HepG2 (cell line): ENCODE measurements at regions not wholly inside any gene's neighbourhood (a gene's known extent, or its start where the extent isn't known, plus 50 kb on each side); places are given as distances from the start of the nearest gene placed in this dataset.

Source experiments
- ATAC-seq: fragments of 200-7000 bp; cut with Tn5 transposase; 3 replicates; pipeline ENCODE4 v1.9.1; 2020; ENCODE audit warnings: mild to moderate bottlenecking, moderate library complexity
- BruUV-seq: library from RNA; stranded (reverse); fragments of 400-500 nt; replicated peaks from 2 replicates; lab custom pipeline; 2021; lab: Mats Ljungman, UMichigan
- CTCF ChIA-PET: fragments of 300-600 bp; formaldehyde crosslinking; extraction: SDS; loops from one replicate; lab custom pipeline; 2021; ENCODE audit warnings: low total read pairs, inconsistent platforms, low intra/inter-chr PET ratio; lab: Yijun Ruan, JAX
- POLR2A ChIA-PET: fragments of 350-600 bp; sonication (Branson Sonifier 250); formaldehyde crosslinking; loops from one replicate; lab custom pipeline; 2020; ENCODE audit warnings: antibody characterized with exemption, inconsistent platforms; lab: Yijun Ruan, JAX
- DNase-seq: peaks from one replicate; pipeline ENCODE4 v3.0.0-alpha.2; 2015; ENCODE audit warnings: low spot score
- FAIRE-seq: peaks from 3 replicates; lab custom pipeline; 2011; peaks lifted over from hg19 to GRCh38; lab: Jason Lieb, UNC
- H2AFZ ChIP-seq: one replicate; pipeline ENCODE4 v1.6.1; 2011; ENCODE audit warnings: low read length, inconsistent platforms
- H3K27ac ChIP-seq: fragments of 300-600 bp; 3 replicates; pipeline ENCODE4 v1.8.0; 2011; ENCODE audit warnings: mixed run types, mild to moderate bottlenecking, mixed read lengths, low read length, inconsistent platforms; ENCODE audit not compliant: insufficient read depth; ENCODE audit errors: extremely low read length
- H3K27me3 ChIP-seq, 2 experiments: fragments of 200-600 bp in 1 of 2; 2 replicates in 1 of 2; 3 replicates in 1 of 2; pipeline versions ENCODE4 v1.6.0 to v1.8.0; 2011; ENCODE audit warnings: low read length in 2 of 2, mild to moderate bottlenecking in 2 of 2, moderate library complexity in 2 of 2, inconsistent platforms in 1 of 2; ENCODE audit not compliant: insufficient read depth in 2 of 2, control insufficient read depth in 1 of 2
- H3K36me3 ChIP-seq, 2 experiments: fragments of 200-600 bp in 1 of 2; replicated peaks in 1 of 2; 2 replicates in 1 of 2; 3 replicates in 1 of 2; pipeline versions ENCODE4 v1.5.1 to v1.8.0; 2011; ENCODE audit warnings: low read length in 2 of 2, inconsistent platforms in 1 of 2; ENCODE audit not compliant: insufficient read depth in 2 of 2, control insufficient read depth in 1 of 2
- H3K4me1 ChIP-seq: 2 replicates; pipeline ENCODE4 v1.5.1; 2012; ENCODE audit warnings: low read length, inconsistent platforms; ENCODE audit not compliant: insufficient read depth
- H3K4me2 ChIP-seq: 2 replicates; pipeline ENCODE4 v1.6.0; 2011; ENCODE audit warnings: low read depth, low read length, inconsistent platforms
- H3K4me3 ChIP-seq, 3 experiments: fragments of 200-600 bp in 1 of 3; sonication (generic), shearing (Covaris generic) in 1 of 3; replicated peaks in 1 of 3; 2 replicates each; pipeline ENCODE4 v1.5.1; 2011 to 2016; ENCODE audit warnings: low read length in 3 of 3, inconsistent platforms in 2 of 3, low read depth in 2 of 3, mild to moderate bottlenecking in 2 of 3, control low read depth in 1 of 3, mixed read lengths in 1 of 3; ENCODE audit not compliant: insufficient read depth in 1 of 3
- H3K79me2 ChIP-seq: one replicate; pipeline ENCODE4 v1.6.1; 2011; ENCODE audit warnings: low read length, inconsistent platforms; ENCODE audit not compliant: insufficient read depth
- H3K9ac ChIP-seq: 2 replicates; pipeline ENCODE4 v1.6.0; 2011; ENCODE audit warnings: mild to moderate bottlenecking, low read depth, low read length, inconsistent platforms; ENCODE audit not compliant: insufficient read depth
- H3K9me3 ChIP-seq: 2 replicates; pipeline ENCODE4 v1.5.1; 2012; ENCODE audit warnings: mild to moderate bottlenecking, low read length
- H4K20me1 ChIP-seq: 2 replicates; pipeline ENCODE4 v1.6.0; 2011; ENCODE audit warnings: inconsistent platforms, mild to moderate bottlenecking, low read length, moderate library complexity; ENCODE audit not compliant: insufficient read depth
- CENPT ChIP-seq: sonication (generic); formaldehyde crosslinking; IDR thresholded peaks from 2 replicates; pipeline ENCODE4 v1.8.0; 2022; ENCODE audit warnings: low read depth, mild to moderate bottlenecking, moderate library complexity, missing genetic modification reagents
- EZH2 ChIP-seq: conservative IDR thresholded peaks from 2 replicates; pipeline ENCODE4 v1.6.1; 2012; ENCODE audit warnings: mild to moderate bottlenecking, low read depth, low read length, moderate library complexity
- PITX1 ChIP-seq: sonication (generic); formaldehyde crosslinking; IDR thresholded peaks from 2 replicates; pipeline ENCODE4 v1.5.1; 2020; ENCODE audit warnings: mild to moderate bottlenecking, missing genetic modification reagents
- SPEN ChIP-seq: sonication (generic); formaldehyde crosslinking; IDR thresholded peaks from 2 replicates; pipeline ENCODE4 v1.5.1; 2020; ENCODE audit warnings: low read depth, mild to moderate bottlenecking, missing genetic modification reagents
- TEAD2 ChIP-seq: sonication (generic); formaldehyde crosslinking; IDR thresholded peaks from 2 replicates; pipeline ENCODE4 v1.9.0; 2021; ENCODE audit warnings: missing genetic modification reagents
- ZFP36L1 ChIP-seq: sonication (generic); formaldehyde crosslinking; IDR thresholded peaks from 2 replicates; pipeline ENCODE4 v1.8.0; 2022; ENCODE audit warnings: mild to moderate bottlenecking, missing genetic modification reagents, moderate library complexity
- ZFX ChIP-seq: sonication (generic); formaldehyde crosslinking; IDR thresholded peaks from 2 replicates; pipeline ENCODE4 v1.4.0; 2020; ENCODE audit warnings: mild to moderate bottlenecking, low read depth, missing genetic modification reagents, moderate library complexity
- ZNF17 ChIP-seq: sonication (generic); formaldehyde crosslinking; IDR thresholded peaks from 2 replicates; pipeline ENCODE4 v1.5.0; 2020; ENCODE audit warnings: mild to moderate bottlenecking, missing genetic modification reagents
- ZNF441 ChIP-seq: sonication (generic); formaldehyde crosslinking; IDR thresholded peaks from 2 replicates; pipeline ENCODE4 v1.7.0; 2021; ENCODE audit warnings: missing genetic modification reagents, borderline replicate concordance
- ZNF558 ChIP-seq: sonication (generic); formaldehyde crosslinking; IDR thresholded peaks from 2 replicates; pipeline ENCODE4 v1.9.0; 2022; ENCODE audit warnings: mild to moderate bottlenecking, missing genetic modification reagents, borderline replicate concordance
- ZNF569 ChIP-seq: sonication (generic); formaldehyde crosslinking; IDR thresholded peaks from 2 replicates; pipeline ENCODE4 v1.5.0; 2020; ENCODE audit warnings: mild to moderate bottlenecking, missing genetic modification reagents, moderate library complexity, borderline replicate concordance
- ZNF570 ChIP-seq: sonication (generic); formaldehyde crosslinking; IDR thresholded peaks from 2 replicates; pipeline ENCODE4 v1.4.0; 2020; ENCODE audit warnings: mild to moderate bottlenecking, missing genetic modification reagents, borderline replicate concordance
- WGBS: methylation state at CpG from one replicate; pipeline ENCODE4 v1.1.6; 2017; ENCODE audit warnings: low lambda C conversion rate; 5-methylcytosine and 5-hydroxymethylcytosine counted together
- in situ Hi-C: cut with HindIII; loops from 2 replicates; pipeline ENCODE4 v1.10.0; 2017; ENCODE audit warnings: low pct_unique_long_range_greater_than_20kb; ENCODE audit not compliant: extremely low pct_ligation_motif_present
- intact Hi-C: fragments of 100-400 bp; cut with micrococcal nuclease; formaldehyde crosslinking; loops from one replicate; pipeline ENCODE4 v1.10.0; 2022; ENCODE audit not compliant: unreplicated experiment
- TF ChIP-seq, protein P1 (sequence below): sonication (generic); formaldehyde crosslinking; IDR thresholded peaks from 2 replicates; pipeline ENCODE4 v1.5.1; 2020; ENCODE audit warnings: missing genetic modification reagents, mild to moderate bottlenecking, borderline replicate concordance
- TF ChIP-seq, protein P2 (sequence below): IDR thresholded peaks from 2 replicates; pipeline ENCODE4 v1.6.1; 2012; ENCODE audit warnings: low read depth, low read length, improper control_type of control experiment
- TF ChIP-seq, protein P3 (sequence below): sonication (generic); formaldehyde crosslinking; IDR thresholded peaks from 2 replicates; pipeline ENCODE4 v1.8.0; 2022; ENCODE audit warnings: mild to moderate bottlenecking, missing genetic modification reagents, borderline replicate concordance
- TF ChIP-seq, protein P4 (sequence below): sonication (generic); formaldehyde crosslinking; IDR thresholded peaks from 2 replicates; pipeline ENCODE4 v1.5.0; 2020; ENCODE audit warnings: missing genetic modification reagents

DNA sequence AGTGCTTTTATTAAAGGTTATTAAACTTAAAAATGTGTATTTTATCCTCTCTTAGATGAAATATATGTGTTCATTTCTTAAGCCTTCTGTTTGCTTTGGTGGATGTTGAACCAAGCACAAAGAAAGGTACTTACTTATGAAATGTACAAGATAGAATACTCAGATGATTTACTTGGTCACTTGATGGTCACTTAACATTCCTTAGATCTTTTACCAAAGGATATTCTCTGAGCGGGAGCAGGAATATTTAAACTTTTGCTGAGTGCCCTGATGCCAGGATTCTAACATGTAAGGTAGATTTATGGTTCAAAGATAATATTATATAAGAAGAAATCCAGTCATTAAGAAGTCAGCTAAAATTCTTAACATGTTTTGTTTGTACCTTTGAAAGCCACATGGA is 193.5 kb upstream of the ZEB2 start:
- no peak overlapping the region for H3K9ac ChIP-seq
- intact Hi-C loops (no loop called here), in situ Hi-C loops (no loop called here)
- no peak for ATAC-seq
- no peak overlapping the region for H3K27ac ChIP-seq
- FAIRE-seq: no peak
- H3K9me3 ChIP-seq: peaks cover 33% of the 10 kb centered on the region
- DNase-seq: no peak
- CTCF ChIA-PET: no interaction called here
- no peaks in the 10 kb centered on the region for H3K36me3 ChIP-seq
- no peak overlapping the region for H3K4me3 ChIP-seq
- H3K27me3 ChIP-seq: no peaks in the 10 kb centered on the region
- no TSS peak for BruUV-seq
- H4K20me1 ChIP-seq: no peaks in the 10 kb centered on the region
- WGBS: 71% methylated on average over 1 of the region's 1 CpG
- H3K4me1 ChIP-seq: no peaks in the 10 kb centered on the region
- no peak overlapping the region for H2AFZ ChIP-seq
- H3K79me2 ChIP-seq: no peaks in the 10 kb centered on the region
- POLR2A ChIA-PET: no interaction called here
- no peak overlapping the region for H3K4me2 ChIP-seq
- no peak for TF ChIP-seq TEAD2 (CRISPR knock-in tag)
- no peak for TF ChIP-seq ZNF17 (CRISPR knock-in tag)
- TF ChIP-seq, protein P1, sequence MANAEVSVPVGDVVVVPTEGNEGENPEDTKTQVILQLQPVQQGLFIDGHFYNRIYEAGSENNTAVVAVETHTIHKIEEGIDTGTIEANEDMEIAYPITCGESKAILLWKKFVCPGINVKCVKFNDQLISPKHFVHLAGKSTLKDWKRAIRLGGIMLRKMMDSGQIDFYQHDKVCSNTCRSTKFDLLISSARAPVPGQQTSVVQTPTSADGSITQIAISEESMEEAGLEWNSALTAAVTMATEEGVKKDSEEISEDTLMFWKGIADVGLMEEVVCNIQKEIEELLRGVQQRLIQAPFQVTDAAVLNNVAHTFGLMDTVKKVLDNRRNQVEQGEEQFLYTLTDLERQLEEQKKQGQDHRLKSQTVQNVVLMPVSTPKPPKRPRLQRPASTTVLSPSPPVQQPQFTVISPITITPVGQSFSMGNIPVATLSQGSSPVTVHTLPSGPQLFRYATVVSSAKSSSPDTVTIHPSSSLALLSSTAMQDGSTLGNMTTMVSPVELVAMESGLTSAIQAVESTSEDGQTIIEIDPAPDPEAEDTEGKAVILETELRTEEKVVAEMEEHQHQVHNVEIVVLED (CRISPR knock-in tag): no peak
- no peak for TF ChIP-seq SPEN (CRISPR knock-in tag)
- TF ChIP-seq, protein P2, sequence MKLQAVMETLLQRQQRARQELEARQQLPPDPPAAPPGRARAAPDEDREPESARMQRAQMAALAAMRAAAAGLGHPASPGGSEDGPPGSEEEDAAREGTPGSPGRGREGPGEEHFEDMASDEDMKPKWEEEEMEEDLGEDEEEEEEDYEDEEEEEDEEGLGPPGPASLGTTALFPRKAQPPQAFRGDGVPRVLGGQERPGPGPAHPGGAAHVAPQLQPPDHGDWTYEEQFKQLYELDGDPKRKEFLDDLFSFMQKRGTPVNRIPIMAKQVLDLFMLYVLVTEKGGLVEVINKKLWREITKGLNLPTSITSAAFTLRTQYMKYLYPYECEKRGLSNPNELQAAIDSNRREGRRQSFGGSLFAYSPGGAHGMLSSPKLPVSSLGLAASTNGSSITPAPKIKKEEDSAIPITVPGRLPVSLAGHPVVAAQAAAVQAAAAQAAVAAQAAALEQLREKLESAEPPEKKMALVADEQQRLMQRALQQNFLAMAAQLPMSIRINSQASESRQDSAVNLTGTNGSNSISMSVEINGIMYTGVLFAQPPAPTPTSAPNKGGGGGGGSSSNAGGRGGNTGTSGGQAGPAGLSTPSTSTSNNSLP: no peak
- no peak for TF ChIP-seq ZFX (CRISPR knock-in tag)
- TF ChIP-seq, protein P3, sequence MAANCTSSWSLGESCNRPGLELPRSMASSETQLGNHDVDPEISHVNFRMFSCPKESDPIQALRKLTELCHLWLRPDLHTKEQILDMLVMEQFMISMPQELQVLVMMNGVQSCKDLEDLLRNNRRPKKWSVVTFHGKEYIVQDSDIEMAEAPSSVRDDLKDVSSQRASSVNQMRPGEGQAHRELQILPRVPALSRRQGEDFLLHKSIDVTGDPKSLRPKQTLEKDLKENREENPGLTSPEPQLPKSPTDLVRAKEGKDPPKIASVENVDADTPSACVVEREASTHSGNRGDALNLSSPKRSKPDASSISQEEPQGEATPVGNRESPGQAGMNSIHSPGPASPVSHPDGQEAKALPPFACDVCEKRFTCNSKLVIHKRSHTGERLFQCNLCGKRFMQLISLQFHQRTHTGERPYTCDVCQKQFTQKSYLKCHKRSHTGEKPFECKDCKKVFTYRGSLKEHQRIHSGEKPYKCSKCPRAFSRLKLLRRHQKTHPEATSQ (CRISPR knock-in tag): no peak
- no peak for TF ChIP-seq ZFP36L1 (CRISPR knock-in tag)
- no peak for TF ChIP-seq ZNF441
- no peak for TF ChIP-seq ZNF558
- no peak for TF ChIP-seq ZNF570
- no peak for TF ChIP-seq EZH2
- TF ChIP-seq CENPT (CRISPR knock-in tag): no peak
- TF ChIP-seq PITX1 (CRISPR knock-in tag): no peak
- TF ChIP-seq, protein P4, sequence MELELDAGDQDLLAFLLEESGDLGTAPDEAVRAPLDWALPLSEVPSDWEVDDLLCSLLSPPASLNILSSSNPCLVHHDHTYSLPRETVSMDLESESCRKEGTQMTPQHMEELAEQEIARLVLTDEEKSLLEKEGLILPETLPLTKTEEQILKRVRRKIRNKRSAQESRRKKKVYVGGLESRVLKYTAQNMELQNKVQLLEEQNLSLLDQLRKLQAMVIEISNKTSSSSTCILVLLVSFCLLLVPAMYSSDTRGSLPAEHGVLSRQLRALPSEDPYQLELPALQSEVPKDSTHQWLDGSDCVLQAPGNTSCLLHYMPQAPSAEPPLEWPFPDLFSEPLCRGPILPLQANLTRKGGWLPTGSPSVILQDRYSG (CRISPR knock-in tag): no peak
- TF ChIP-seq ZNF569 (CRISPR knock-in tag): no peak
